GM23248 (cell line): ENCODE measurements at regions not wholly inside any gene's neighbourhood (a gene's known extent, or its start where the extent isn't known, plus 50 kb on each side); places are given as distances from the start of the nearest gene placed in this dataset.

Experiments
- EZH2 ChIP-seq: fragments of 200-600 bp; sonication (generic); IDR thresholded peaks from 2 replicates; pipeline ENCODE4 v1.6.1; 2018; ENCODE audit warnings: antibody characterized with exemption, mild to moderate bottlenecking; ENCODE audit not compliant: insufficient read depth, poor library complexity, severe bottlenecking
- EZH2phosphoT487 ChIP-seq: fragments of 200-600 bp; sonication (generic); IDR thresholded peaks from 2 replicates; pipeline ENCODE4 v1.6.1; 2018; ENCODE audit warnings: antibody characterized with exemption, moderate library complexity, mild to moderate bottlenecking, low read depth; ENCODE audit not compliant: insufficient read depth

GRCh38 chr20:21921251-21921650 is 215.8 kb downstream of the PAX1 start:
- no peak for TF ChIP-seq EZH2phosphoT487
- TF ChIP-seq EZH2 = no peak
